H9 (cell line): ENCODE measurements at regions not wholly inside any gene's neighbourhood (a gene's known extent, or its start where the extent isn't known, plus 50 kb on each side); places are given as distances from the start of the nearest gene placed in this dataset.

ENCODE experiments used
- DNase-seq: peaks from one replicate; pipeline ENCODE4 v3.0.0-alpha.2; 2017
- H2AFZ ChIP-seq: one replicate; pipeline ENCODE4 v1.6.1; 2013; ENCODE audit warnings: mild to moderate bottlenecking, low read length, control low read depth, moderate library complexity
- H2AK5ac ChIP-seq: 2 replicates; pipeline ENCODE4 v1.6.1; 2013; ENCODE audit warnings: low read length, control low read depth, mixed read lengths; ENCODE audit not compliant: insufficient read length
- H2BK120ac ChIP-seq: one replicate; pipeline ENCODE4 v1.6.1; 2013; ENCODE audit warnings: low read depth, mild to moderate bottlenecking, low read length, control low read depth, inconsistent platforms; ENCODE audit not compliant: poor library complexity, severe bottlenecking
- H2BK12ac ChIP-seq: 2 replicates; pipeline ENCODE4 v1.6.1; 2013; ENCODE audit warnings: low read length, control low read depth, mixed read lengths, low read depth; ENCODE audit not compliant: insufficient read length
- H2BK15ac ChIP-seq: 2 replicates; pipeline ENCODE4 v1.6.1; 2013; ENCODE audit warnings: low read depth, low read length, control low read depth
- H2BK20ac ChIP-seq: one replicate; pipeline ENCODE4 v1.6.1; 2013; ENCODE audit warnings: low read depth, mild to moderate bottlenecking, low read length, control low read depth, inconsistent platforms; ENCODE audit not compliant: poor library complexity, severe bottlenecking
- H2BK5ac ChIP-seq: 2 replicates; pipeline ENCODE4 v1.6.1; 2013; ENCODE audit warnings: low read length, control low read depth, mixed read lengths; ENCODE audit not compliant: insufficient read length
- H3K14ac ChIP-seq: 2 replicates; pipeline ENCODE4 v1.6.1; 2013; ENCODE audit warnings: low read length, control low read depth; ENCODE audit not compliant: insufficient read depth
- H3K18ac ChIP-seq: 2 replicates; pipeline ENCODE4 v1.6.1; 2013; ENCODE audit warnings: low read depth, mild to moderate bottlenecking, mixed read lengths, low read length, control low read depth; ENCODE audit not compliant: insufficient read length
- H3K23ac ChIP-seq: 2 replicates; pipeline ENCODE4 v1.6.1; 2013; ENCODE audit warnings: low read length, control low read depth, mixed read lengths, low read depth; ENCODE audit not compliant: insufficient read length
- H3K23me2 ChIP-seq: 2 replicates; pipeline ENCODE4 v1.6.1; 2013; ENCODE audit warnings: low read depth, mild to moderate bottlenecking, mixed read lengths, low read length, control low read depth; ENCODE audit not compliant: insufficient read length, poor library complexity, severe bottlenecking
- H3K27ac ChIP-seq: 2 replicates; pipeline ENCODE4 v1.5.1; 2013; ENCODE audit warnings: low read length, control low read depth, mixed read lengths, low read depth; ENCODE audit not compliant: insufficient read length
- H3K27me3 ChIP-seq: 2 replicates; pipeline ENCODE4 v1.6.1; 2013; ENCODE audit warnings: low read length, control low read depth, inconsistent platforms; ENCODE audit not compliant: insufficient read depth
- H3K4ac ChIP-seq: 2 replicates; pipeline ENCODE4 v1.6.1; 2013; ENCODE audit warnings: low read depth, mild to moderate bottlenecking, control low read depth, inconsistent platforms, low read length, moderate library complexity
- H3K4me1 ChIP-seq: 2 replicates; pipeline ENCODE4 v1.6.1; 2013; ENCODE audit warnings: low read length, control low read depth, inconsistent platforms; ENCODE audit not compliant: insufficient read depth
- H3K4me2 ChIP-seq: 2 replicates; pipeline ENCODE4 v1.6.1; 2013; ENCODE audit warnings: low read length, control low read depth, mixed read lengths; ENCODE audit not compliant: insufficient read length, insufficient read depth
- H3K56ac ChIP-seq: 2 replicates; pipeline ENCODE4 v1.6.1; 2013; ENCODE audit warnings: low read depth, mild to moderate bottlenecking, mixed read lengths, low read length, control low read depth; ENCODE audit not compliant: insufficient read length
- H3K79me1 ChIP-seq: 2 replicates; pipeline ENCODE4 v1.6.1; 2013; ENCODE audit warnings: low read depth, mild to moderate bottlenecking, moderate library complexity, low read length, control low read depth, inconsistent platforms; ENCODE audit not compliant: insufficient read depth, poor library complexity, severe bottlenecking
- H3K79me2 ChIP-seq: 2 replicates; pipeline ENCODE4 v1.6.1; 2013; ENCODE audit warnings: low read length, control low read depth, inconsistent platforms; ENCODE audit not compliant: insufficient read depth
- H3K9ac ChIP-seq: 2 replicates; pipeline ENCODE4 v1.6.1; 2013; ENCODE audit warnings: low read length, control low read depth, mixed read lengths; ENCODE audit not compliant: insufficient read length; ENCODE audit errors: extremely low read depth
- H3K9me3 ChIP-seq: one replicate; pipeline ENCODE4 v1.6.1; 2013; ENCODE audit warnings: low read depth, low read length, inconsistent platforms; ENCODE audit not compliant: control insufficient read depth
- H3T11ph ChIP-seq: one replicate; pipeline ENCODE4 v1.6.1; 2013; ENCODE audit warnings: mild to moderate bottlenecking, low read length, control low read depth, inconsistent platforms
- H4K20me1 ChIP-seq: one replicate; pipeline ENCODE4 v1.6.1; 2013; ENCODE audit not compliant: control insufficient read depth, insufficient read length, insufficient read depth
- H4K5ac ChIP-seq: 2 replicates; pipeline ENCODE4 v1.6.1; 2013; ENCODE audit warnings: low read depth, mild to moderate bottlenecking, mixed read lengths, low read length, control low read depth; ENCODE audit not compliant: insufficient read length
- H4K8ac ChIP-seq: replicated peaks from 2 replicates; pipeline ENCODE4 v1.6.1; 2013; ENCODE audit warnings: low read length, control low read depth, mixed read lengths, low read depth; ENCODE audit not compliant: insufficient read length
- H4K91ac ChIP-seq: 2 replicates; pipeline ENCODE4 v1.6.1; 2013; ENCODE audit warnings: low read depth, mild to moderate bottlenecking, moderate library complexity, mixed read lengths, low read length, control low read depth; ENCODE audit not compliant: insufficient read length
- H3K27ac Mint-ChIP-seq, 3 experiments: 2 replicates in 2 of 3; 3 replicates in 1 of 3; pipeline ENCODE4 v1.8.0; 2020 to 2021; ENCODE audit warnings: mixed read lengths in 3 of 3, mild to moderate bottlenecking in 1 of 3, moderate library complexity in 1 of 3
- H3K27me3 Mint-ChIP-seq: 2 replicates; pipeline ENCODE4 v1.8.0; 2021; ENCODE audit warnings: low read depth, mild to moderate bottlenecking, moderate library complexity, mixed read lengths
- H3K36me3 Mint-ChIP-seq, 3 experiments: 2 replicates in 2 of 3; 3 replicates in 1 of 3; pipeline ENCODE4 v1.8.0; 2020 to 2021; ENCODE audit warnings: low read depth in 3 of 3, mixed read lengths in 3 of 3; ENCODE audit not compliant: insufficient read depth in 1 of 3
- H3K4me1 Mint-ChIP-seq, 2 experiments: 2 replicates each; pipeline ENCODE4 v1.8.0; 2020; ENCODE audit warnings: mixed read lengths in 2 of 2
- H3K4me3 Mint-ChIP-seq, 2 experiments: 2 replicates in 1 of 2; 3 replicates in 1 of 2; pipeline ENCODE4 v1.8.0; 2020 to 2021; ENCODE audit warnings: mild to moderate bottlenecking in 2 of 2, mixed read lengths in 2 of 2, moderate library complexity in 1 of 2
- H3K9me3 Mint-ChIP-seq, 2 experiments: 2 replicates in 1 of 2; 3 replicates in 1 of 2; pipeline ENCODE4 v1.8.0; 2020; ENCODE audit warnings: mild to moderate bottlenecking in 2 of 2, mixed read lengths in 2 of 2, moderate library complexity in 1 of 2
- WGBS: extraction: QIAGEN DNeasy Blood & Tissue Kit; methylation state at CpG from one replicate; pipeline ENCODE4 v1.1.7; 2013; ENCODE audit warnings: missing lambda C conversion rate, low lambda C conversion rate, mixed read lengths; ENCODE audit not compliant: insufficient read length; ENCODE audit errors: extremely low coverage; 5-methylcytosine and 5-hydroxymethylcytosine counted together
- TF ChIP-seq, protein P1 (sequence below): fragments of 200-600 bp; sonication (generic); conservative IDR thresholded peaks from 3 replicates; pipeline ENCODE4 v1.8.0; 2021; ENCODE audit warnings: antibody characterized with exemption, mild to moderate bottlenecking

- Histone ChIP-seq H3K27ac (no peak overlapping the region), H3K4ac (no peak overlapping the region), H3K18ac (no peak overlapping the region), H4K5ac (no peak overlapping the region), H3T11ph (no peak overlapping the region), H4K8ac (no peak overlapping the region), H3K79me1 (no peaks in the 10 kb centered on the region), H3K56ac (no peak overlapping the region), H3K27me3 (no peaks in the 10 kb centered on the region; the same call in 1 of the 2 replicates), H3K23me2 (no peaks in the 10 kb centered on the region), H3K14ac (no peak overlapping the region), H4K20me1 (no peaks in the 10 kb centered on the region), H3K4me2 (no peak overlapping the region), H3K23ac (no peak overlapping the region), H2AK5ac (no peak overlapping the region), H3K79me2 (no peaks in the 10 kb centered on the region), H3K4me1 (no peaks in the 10 kb centered on the region), H3K9me3 (no peaks in the 10 kb centered on the region), H2BK20ac (no peak overlapping the region), H2BK5ac (no peak overlapping the region), H4K91ac (no peak overlapping the region), H2BK12ac (no peak overlapping the region), H2BK120ac (no peak overlapping the region), H2AFZ (no peak overlapping the region), H2BK15ac (no peak overlapping the region), H3K9ac (no peak overlapping the region)
- H3K27ac Mint-ChIP-seq: no peak overlapping the region; a peak in 1 of 7 replicates
- no CpG with 5 or more reads among the region's 9 CpGs for WGBS
- H3K36me3 Mint-ChIP-seq: no peaks in the 10 kb centered on the region
- TF ChIP-seq, protein P1, sequence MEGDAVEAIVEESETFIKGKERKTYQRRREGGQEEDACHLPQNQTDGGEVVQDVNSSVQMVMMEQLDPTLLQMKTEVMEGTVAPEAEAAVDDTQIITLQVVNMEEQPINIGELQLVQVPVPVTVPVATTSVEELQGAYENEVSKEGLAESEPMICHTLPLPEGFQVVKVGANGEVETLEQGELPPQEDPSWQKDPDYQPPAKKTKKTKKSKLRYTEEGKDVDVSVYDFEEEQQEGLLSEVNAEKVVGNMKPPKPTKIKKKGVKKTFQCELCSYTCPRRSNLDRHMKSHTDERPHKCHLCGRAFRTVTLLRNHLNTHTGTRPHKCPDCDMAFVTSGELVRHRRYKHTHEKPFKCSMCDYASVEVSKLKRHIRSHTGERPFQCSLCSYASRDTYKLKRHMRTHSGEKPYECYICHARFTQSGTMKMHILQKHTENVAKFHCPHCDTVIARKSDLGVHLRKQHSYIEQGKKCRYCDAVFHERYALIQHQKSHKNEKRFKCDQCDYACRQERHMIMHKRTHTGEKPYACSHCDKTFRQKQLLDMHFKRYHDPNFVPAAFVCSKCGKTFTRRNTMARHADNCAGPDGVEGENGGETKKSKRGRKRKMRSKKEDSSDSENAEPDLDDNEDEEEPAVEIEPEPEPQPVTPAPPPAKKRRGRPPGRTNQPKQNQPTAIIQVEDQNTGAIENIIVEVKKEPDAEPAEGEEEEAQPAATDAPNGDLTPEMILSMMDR: no peak
- H3K9me3 Mint-ChIP-seq: no peaks in the 10 kb centered on the region; a peak in 1 of 5 replicates
- H3K27me3 Mint-ChIP-seq: peaks cover 7% of the 10 kb centered on the region
- H3K4me3 Mint-ChIP-seq: no peak overlapping the region
- H3K4me1 Mint-ChIP-seq: peaks cover 3 to 6% of the 10 kb centered on the region in 2 experiments; a peak in 2 of 4 replicates
- DNase-seq: no peak
These were observed 68.2 kb upstream of the ISX start for GRCh38 chr22:34997633-34998299.
